H1 (cell line): ENCODE measurements at regions not wholly inside any gene's neighbourhood (a gene's known extent, or its start where the extent isn't known, plus 50 kb on each side); places are given as distances from the start of the nearest gene placed in this dataset.

Experiments used
- CTCF ChIA-PET: fragments of 300-600 bp; sonication (Branson Sonifier 250); formaldehyde crosslinking; loops from one replicate; lab custom pipeline; 2021; ENCODE audit not compliant: partially characterized antibody; lab: Charles Lee
- POLR2A ChIA-PET: fragments of 300-600 bp; sonication (Branson Sonifier 250); formaldehyde crosslinking; loops from one replicate; lab custom pipeline; 2021; ENCODE audit warnings: inconsistent platforms; ENCODE audit not compliant: partially characterized antibody; lab: Charles Lee
- DNase-seq, 2 experiments: peaks; one replicate each; pipeline versions ENCODE4 v3.0.0 to v3.0.0-alpha.2; 2010 to 2022; ENCODE audit warnings: low spot score in 2 of 2, low read depth in 1 of 2, mixed read lengths in 1 of 2
- FAIRE-seq: peaks from 2 replicates; lab custom pipeline; 2011; peaks lifted over from hg19 to GRCh38; lab: Jason Lieb, UNC
- H2AFZ ChIP-seq: 2 replicates; pipeline ENCODE4 v1.8.1; 2012; ENCODE audit warnings: low read length, inconsistent platforms
- H2AK5ac ChIP-seq: 2 replicates; pipeline ENCODE4 v1.6.1; 2013; ENCODE audit warnings: low read depth, low read length
- H2BK120ac ChIP-seq: replicated peaks from 2 replicates; pipeline ENCODE3; 2013; ENCODE audit warnings: low read depth, low read length, inconsistent platforms
- H2BK12ac ChIP-seq: 2 replicates; pipeline ENCODE4 v1.6.1; 2013; ENCODE audit warnings: low read depth, low read length
- H2BK15ac ChIP-seq: 2 replicates; pipeline ENCODE4 v1.6.1; 2013; ENCODE audit warnings: low read length
- H2BK20ac ChIP-seq: 2 replicates; pipeline ENCODE4 v1.6.1; 2013; ENCODE audit warnings: low read length
- H2BK5ac ChIP-seq: 2 replicates; pipeline ENCODE4 v1.6.1; 2013; ENCODE audit warnings: low read depth, low read length
- H3K14ac ChIP-seq: 2 replicates; pipeline ENCODE4 v1.6.1; 2013; ENCODE audit warnings: inconsistent platforms; ENCODE audit not compliant: insufficient read length
- H3K18ac ChIP-seq: 2 replicates; pipeline ENCODE4 v1.6.1; 2013; ENCODE audit warnings: low read length; ENCODE audit errors: extremely low read depth
- H3K23ac ChIP-seq: 2 replicates; pipeline ENCODE4 v1.6.1; 2013; ENCODE audit warnings: inconsistent platforms; ENCODE audit not compliant: insufficient read length
- H3K23me2 ChIP-seq: 2 replicates; pipeline ENCODE4 v1.6.1; 2013; ENCODE audit warnings: low read depth, low read length
- H3K27ac ChIP-seq: 2 replicates; pipeline ENCODE4 v1.6.1; 2011; ENCODE audit warnings: low read depth, low read length, inconsistent platforms
- H3K27me3 ChIP-seq, 4 experiments: replicated peaks in 1 of 4; 1 replicate in 1 of 4; 2 replicates in 3 of 4; pipeline versions ENCODE4 v1.6.1 to v1.8.1; 2011 to 2013; ENCODE audit warnings: low read length in 3 of 4, mild to moderate bottlenecking in 3 of 4, inconsistent platforms in 2 of 4, mixed read lengths in 2 of 4, moderate library complexity in 1 of 4; ENCODE audit not compliant: control insufficient read depth in 3 of 4, insufficient read depth in 3 of 4; ENCODE audit errors: extremely low read depth in 1 of 4
- H3K36me3 ChIP-seq, 4 experiments: 2 replicates each; pipeline versions ENCODE4 v1.6.1 to v1.8.1; 2011 to 2013; ENCODE audit warnings: mild to moderate bottlenecking in 4 of 4, low read length in 3 of 4, moderate library complexity in 2 of 4, control low read depth in 1 of 4, inconsistent platforms in 1 of 4; ENCODE audit not compliant: insufficient read depth in 4 of 4, control insufficient read depth in 2 of 4
- H3K4ac ChIP-seq: replicated peaks from 2 replicates; pipeline ENCODE3; 2013; ENCODE audit warnings: low read length, low read depth, mixed read lengths, inconsistent platforms; ENCODE audit not compliant: insufficient read length
- H3K4me1 ChIP-seq, 4 experiments: replicated peaks in 1 of 4; 1 replicate in 1 of 4; 2 replicates in 3 of 4; pipeline versions ENCODE4 v1.6.1 to v1.8.1; 2011 to 2013; ENCODE audit warnings: low read length in 3 of 4, inconsistent platforms in 2 of 4, mixed read lengths in 1 of 4; ENCODE audit not compliant: insufficient read depth in 4 of 4, control insufficient read depth in 3 of 4
- H3K4me2 ChIP-seq, 2 experiments: 2 replicates each; pipeline versions ENCODE4 v1.6.1 to v1.8.1; 2011 to 2013; ENCODE audit warnings: low read depth in 2 of 2, low read length in 2 of 2, control low read depth in 1 of 2, inconsistent platforms in 1 of 2, mild to moderate bottlenecking in 1 of 2; ENCODE audit not compliant: insufficient read depth in 1 of 2
- H3K4me3 ChIP-seq, 4 experiments: fragments of 200-600, 300-600 bp in 1 of 4; sonication (generic), shearing (Covaris generic), sonication (Bioruptor Twin) in 1 of 4; 2 replicates each; pipeline versions ENCODE4 v1.5.1 to v1.8.1; 2011 to 2016; ENCODE audit warnings: low read length in 4 of 4, low read depth in 3 of 4, control low read depth in 2 of 4, inconsistent platforms in 2 of 4, mild to moderate bottlenecking in 2 of 4, mixed read lengths in 1 of 4, moderate library complexity in 1 of 4; ENCODE audit not compliant: insufficient read depth in 2 of 4; ENCODE audit errors: extremely low read depth in 1 of 4
- H3K56ac ChIP-seq: replicated peaks from 2 replicates; pipeline ENCODE3; 2013; ENCODE audit warnings: low read depth, mild to moderate bottlenecking, mixed read lengths, low read length, inconsistent platforms; ENCODE audit not compliant: insufficient read length
- H3K79me1 ChIP-seq: 2 replicates; pipeline ENCODE4 v1.6.1; 2013; ENCODE audit warnings: low read depth, low read length, control low read depth
- H3K79me2 ChIP-seq, 2 experiments: 2 replicates each; pipeline versions ENCODE4 v1.6.1 to v1.8.1; 2012 to 2013; ENCODE audit warnings: low read length in 2 of 2, mild to moderate bottlenecking in 2 of 2, inconsistent platforms in 1 of 2; ENCODE audit not compliant: insufficient read depth in 2 of 2, control insufficient read depth in 1 of 2
- H3K9ac ChIP-seq, 4 experiments: replicated peaks in 1 of 4; 1 replicate in 1 of 4; 2 replicates in 3 of 4; pipeline versions ENCODE4 v1.6.1 to v1.8.1; 2011 to 2013; ENCODE audit warnings: low read depth in 3 of 4, low read length in 3 of 4, control low read depth in 2 of 4, mild to moderate bottlenecking in 2 of 4, moderate library complexity in 2 of 4, inconsistent platforms in 1 of 4; ENCODE audit errors: extremely low read depth in 1 of 4
- H3K9me3 ChIP-seq, 2 experiments: 2 replicates each; pipeline versions ENCODE4 v1.6.1 to v1.8.1; 2012 to 2013; ENCODE audit warnings: mild to moderate bottlenecking in 2 of 2, moderate library complexity in 2 of 2, control low read depth in 1 of 2, inconsistent platforms in 1 of 2, low read depth in 1 of 2, low read length in 1 of 2, mixed read lengths in 1 of 2; ENCODE audit not compliant: insufficient read depth in 2 of 2
- H4K20me1 ChIP-seq, 2 experiments: replicated peaks in 1 of 2; 2 replicates each; pipeline versions ENCODE3 to v1.8.1; 2011 to 2013; ENCODE audit warnings: inconsistent platforms in 2 of 2, low read length in 2 of 2, mild to moderate bottlenecking in 1 of 2; ENCODE audit not compliant: insufficient read depth in 2 of 2, control insufficient read depth in 1 of 2
- H4K5ac ChIP-seq: 2 replicates; pipeline ENCODE4 v1.6.1; 2013; ENCODE audit warnings: low read length, low read depth, mixed read lengths, inconsistent platforms; ENCODE audit not compliant: insufficient read length
- H4K8ac ChIP-seq: 2 replicates; pipeline ENCODE4 v1.8.0; 2013; ENCODE audit warnings: mild to moderate bottlenecking, moderate library complexity, low read length, inconsistent platforms; ENCODE audit not compliant: insufficient read depth; ENCODE audit errors: extremely low read depth
- H4K91ac ChIP-seq: replicated peaks from 2 replicates; pipeline ENCODE3; 2013; ENCODE audit warnings: low read length, mixed read lengths, inconsistent platforms; ENCODE audit not compliant: insufficient read length
- GTF2F1 ChIP-seq: IDR thresholded peaks from 2 replicates; pipeline ENCODE4 v1.6.1; 2012; ENCODE audit warnings: low read depth, low read length, improper control_type of control experiment, borderline replicate concordance
- JUND ChIP-seq: IDR thresholded peaks from 2 replicates; pipeline ENCODE4 v1.6.1; 2011; ENCODE audit warnings: mild to moderate bottlenecking, improper control_type of control experiment, low read length
- MAFK ChIP-seq: IDR thresholded peaks from 2 replicates; pipeline ENCODE4 v1.6.1; 2012; ENCODE audit warnings: low read depth, mild to moderate bottlenecking, improper control_type of control experiment, low read length
- POLR2AphosphoS5 ChIP-seq: IDR thresholded peaks from 2 replicates; pipeline ENCODE4 v1.6.1; 2011; ENCODE audit warnings: low read depth, low read length
- SAP30 ChIP-seq: fragments of 300-600 bp; sonication (generic); IDR thresholded peaks from 2 replicates; pipeline ENCODE4 v1.7.1; 2012; ENCODE audit warnings: low read length, moderate library complexity, mild to moderate bottlenecking, inconsistent platforms; ENCODE audit not compliant: insufficient read depth, insufficient replicate concordance
- SIX5 ChIP-seq: IDR thresholded peaks from 2 replicates; pipeline ENCODE4 v1.6.1; 2011; ENCODE audit warnings: mild to moderate bottlenecking, low read depth, low read length
- SP1 ChIP-seq: IDR thresholded peaks from 2 replicates; pipeline ENCODE4 v1.6.1; 2011; ENCODE audit warnings: low read depth, low read length
- SP2 ChIP-seq: IDR thresholded peaks from 2 replicates; pipeline ENCODE4 v1.6.1; 2012; ENCODE audit warnings: mild to moderate bottlenecking, low read length, inconsistent platforms
- SRF ChIP-seq: IDR thresholded peaks from 2 replicates; pipeline ENCODE4 v1.6.1; 2011; ENCODE audit warnings: mild to moderate bottlenecking, low read depth, low read length, moderate library complexity
- TCF12 ChIP-seq: IDR thresholded peaks from 2 replicates; pipeline ENCODE4 v1.6.1; 2011; ENCODE audit warnings: low read depth, mild to moderate bottlenecking, low read length
- WGBS, 2 experiments: shearing (Covaris generic) in 1 of 2; methylation state at CpG; one replicate each; pipeline versions ENCODE4 v1.1.6 to v1.1.7; 2013 to 2015; ENCODE audit warnings: low lambda C conversion rate in 2 of 2, mixed read lengths in 2 of 2, inconsistent platforms in 1 of 2, low coverage in 1 of 2, missing lambda C conversion rate in 1 of 2; ENCODE audit not compliant: insufficient replicate concordance in 2 of 2, insufficient coverage in 1 of 2, insufficient read length in 1 of 2; ENCODE audit errors: extremely low coverage in 1 of 2, missing lambda C conversion rate in 1 of 2; 5-methylcytosine and 5-hydroxymethylcytosine counted together
- TF ChIP-seq, protein P1 (sequence below): IDR thresholded peaks from 2 replicates; pipeline ENCODE4 v1.6.1; 2012; ENCODE audit warnings: low read length, inconsistent platforms

DNA sequence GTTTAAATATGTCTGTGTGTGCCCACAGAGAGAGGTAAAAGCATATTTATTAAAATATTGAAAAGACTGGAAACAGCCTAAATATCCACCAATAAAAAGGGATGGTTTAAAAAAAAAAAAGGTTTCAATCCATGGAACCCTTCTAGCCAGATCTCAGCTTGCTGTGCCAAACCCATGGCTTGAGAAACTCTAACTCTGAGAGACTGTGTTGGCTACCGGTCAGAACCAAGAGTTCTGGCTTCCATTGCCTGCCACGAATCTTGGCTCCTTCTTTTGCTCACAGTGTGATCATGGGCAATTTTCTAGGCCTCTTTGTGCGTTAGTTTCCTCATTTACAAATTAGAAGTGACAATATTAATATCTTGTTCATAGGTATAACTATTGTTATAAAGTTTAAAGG is 201.3 kb upstream of the IRX3 start:
- no peak overlapping the region for H3K56ac ChIP-seq
- TF ChIP-seq SP2 (no peak), GTF2F1 (no peak), MAFK (no peak), SP1 (no peak), SIX5 (no peak), POLR2AphosphoS5 (no peak), SAP30 (no peak), JUND (no peak), SRF (no peak), TCF12 (no peak)
- TF ChIP-seq, protein P1, sequence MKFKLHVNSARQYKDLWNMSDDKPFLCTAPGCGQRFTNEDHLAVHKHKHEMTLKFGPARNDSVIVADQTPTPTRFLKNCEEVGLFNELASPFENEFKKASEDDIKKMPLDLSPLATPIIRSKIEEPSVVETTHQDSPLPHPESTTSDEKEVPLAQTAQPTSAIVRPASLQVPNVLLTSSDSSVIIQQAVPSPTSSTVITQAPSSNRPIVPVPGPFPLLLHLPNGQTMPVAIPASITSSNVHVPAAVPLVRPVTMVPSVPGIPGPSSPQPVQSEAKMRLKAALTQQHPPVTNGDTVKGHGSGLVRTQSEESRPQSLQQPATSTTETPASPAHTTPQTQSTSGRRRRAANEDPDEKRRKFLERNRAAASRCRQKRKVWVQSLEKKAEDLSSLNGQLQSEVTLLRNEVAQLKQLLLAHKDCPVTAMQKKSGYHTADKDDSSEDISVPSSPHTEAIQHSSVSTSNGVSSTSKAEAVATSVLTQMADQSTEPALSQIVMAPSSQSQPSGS = no peak

More for the DNA sequence above, 201.3 kb upstream of the IRX3 start:
- no peak overlapping the region for H3K4me2 ChIP-seq
- FAIRE-seq (no peak), DNase-seq (no peak)
- no peak overlapping the region for H2AFZ ChIP-seq
- H3K4ac ChIP-seq = no peak overlapping the region
- ChIA-PET CTCF (interaction anchor here (0.9 kb wide), 1 partner anchor 17 kb away, joined by 4 read pairs; no protein-coding TSS in a partner anchor), POLR2A (no interaction called here)
- H4K20me1 ChIP-seq = no peaks in the 10 kb centered on the region
- H2AK5ac ChIP-seq = no peak overlapping the region
- no peaks in the 10 kb centered on the region; a peak in 2 of 7 replicates for H3K27me3 ChIP-seq
- no peaks in the 10 kb centered on the region for H3K23me2 ChIP-seq
- no peaks in the 10 kb centered on the region for H3K9me3 ChIP-seq
- no peak overlapping the region for H3K9ac ChIP-seq
- no peak overlapping the region for H2BK12ac ChIP-seq
- H2BK20ac ChIP-seq = no peak overlapping the region
- H3K14ac ChIP-seq = no peak overlapping the region
- H2BK120ac ChIP-seq = no peak overlapping the region
- no peaks in the 10 kb centered on the region for H3K79me1 ChIP-seq
- no peak overlapping the region for H3K18ac ChIP-seq
- H4K8ac ChIP-seq = no peak overlapping the region
- H3K27ac ChIP-seq = no peak overlapping the region
- no peaks in the 10 kb centered on the region for H3K79me2 ChIP-seq
- H2BK5ac ChIP-seq = no peak overlapping the region
- H3K36me3 ChIP-seq = no peaks in the 10 kb centered on the region
- no peak overlapping the region for H3K23ac ChIP-seq
- H2BK15ac ChIP-seq = no peak overlapping the region
- H4K5ac ChIP-seq = no peak overlapping the region
- H4K91ac ChIP-seq = no peak overlapping the region
- 88% methylated on average over 3 of the region's 3 CpGs; no CpG with 5 or more reads in 1 of the 2 experiments for WGBS, 2 experiments
- H3K4me3 ChIP-seq = no peak overlapping the region
- H3K4me1 ChIP-seq = peaks cover 0 to 4% (median 0%) of the 10 kb centered on the region in 4 experiments; a peak in 1 of 7 replicates
